OCI-LY1 (cell line): ENCODE measurements at regions not wholly inside any gene's neighbourhood (a gene's known extent, or its start where the extent isn't known, plus 50 kb on each side); places are given as distances from the start of the nearest gene placed in this dataset.

Source experiments
- H2AFZ ChIP-seq: fragments of 200-600 bp; sonication (generic), shearing (Covaris generic); 2 replicates; pipeline ENCODE4 v1.6.0; 2014; ENCODE audit warnings: antibody characterized with exemption, mild to moderate bottlenecking, low read length
- H3F3A ChIP-seq: fragments of 200-600 bp; sonication (generic), shearing (Covaris generic); 2 replicates; pipeline ENCODE4 v1.6.0; 2014; ENCODE audit warnings: mild to moderate bottlenecking, antibody characterized with exemption, low read length, moderate library complexity; ENCODE audit not compliant: insufficient read depth
- H3K27ac ChIP-seq: fragments of 200-600 bp; sonication (generic); 2 replicates; pipeline ENCODE4 v1.5.1; 2014; ENCODE audit warnings: low read length, mixed run types, mild to moderate bottlenecking, low read depth; ENCODE audit not compliant: poor library complexity, severe bottlenecking
- H3K27me3 ChIP-seq: fragments of 200-600 bp; sonication (generic); 2 replicates; pipeline ENCODE4 v1.6.0; 2014; ENCODE audit warnings: antibody characterized with exemption, mild to moderate bottlenecking, low read length, moderate library complexity; ENCODE audit not compliant: insufficient read depth
- H3K36me3 ChIP-seq: fragments of 200-600 bp; sonication (generic); 2 replicates; pipeline ENCODE4 v1.6.1; 2014; ENCODE audit warnings: mild to moderate bottlenecking, antibody characterized with exemption, low read length, moderate library complexity, mixed read lengths; ENCODE audit not compliant: insufficient read depth
- H3K4me1 ChIP-seq: fragments of 200-600 bp; sonication (generic); 2 replicates; pipeline ENCODE4 v1.5.1; 2014; ENCODE audit warnings: mild to moderate bottlenecking, low read length, moderate library complexity; ENCODE audit not compliant: insufficient read depth, severe bottlenecking
- H3K4me2 ChIP-seq: fragments of 200-600 bp; sonication (generic), shearing (Covaris generic); 2 replicates; pipeline ENCODE4 v1.6.1; 2014; ENCODE audit warnings: low read length
- H3K4me3 ChIP-seq: fragments of 200-600 bp; sonication (generic); 2 replicates; pipeline ENCODE4 v1.5.1; 2014; ENCODE audit warnings: low read length, low read depth, mild to moderate bottlenecking, mixed read lengths; ENCODE audit not compliant: poor library complexity, severe bottlenecking
- H3K79me2 ChIP-seq: fragments of 200-600 bp; shearing (Covaris generic); 2 replicates; pipeline ENCODE4 v1.6.1; 2016; ENCODE audit warnings: mixed run types, low read length, mixed read lengths; ENCODE audit not compliant: insufficient read depth
- H3K9ac ChIP-seq: fragments of 200-600 bp; sonication (generic), shearing (Covaris generic); 2 replicates; pipeline ENCODE4 v1.6.1; 2014; ENCODE audit warnings: mild to moderate bottlenecking, low read length, mixed read lengths
- H3K9me2 ChIP-seq: fragments of 200-600 bp; sonication (generic), shearing (Covaris generic); 2 replicates; pipeline ENCODE4 v1.6.1; 2014; ENCODE audit warnings: low read depth, mild to moderate bottlenecking, low read length, mixed read lengths
- H3K9me3 ChIP-seq: fragments of 200-600 bp; shearing (Covaris generic); 2 replicates; pipeline ENCODE4 v1.6.1; 2014; ENCODE audit warnings: low read length, mixed read lengths
- H4K20me1 ChIP-seq: fragments of 200-600 bp; sonication (generic), shearing (Covaris generic); 2 replicates; pipeline ENCODE4 v1.6.0; 2016; ENCODE audit warnings: mild to moderate bottlenecking, low read length; ENCODE audit not compliant: insufficient read depth
- CTCF ChIP-seq: fragments of 200-600 bp; sonication (generic), shearing (Covaris generic); IDR thresholded peaks from 2 replicates; pipeline ENCODE4 v1.5.1; 2017; ENCODE audit warnings: mild to moderate bottlenecking, antibody characterized with exemption, low read length, moderate library complexity, mixed read lengths
- EZH2 ChIP-seq: fragments of 200-600 bp; sonication (generic), shearing (Covaris generic); IDR thresholded peaks from 2 replicates; pipeline ENCODE4 v1.8.0; 2017; ENCODE audit warnings: borderline replicate concordance, mixed run types, mild to moderate bottlenecking, antibody characterized with exemption, low read length, moderate library complexity, mixed read lengths

- H3K36me3 ChIP-seq, result no peaks in the 10 kb centered on the region
- no peak for TF ChIP-seq CTCF
- no peak for TF ChIP-seq EZH2
These were observed 925.0 kb upstream of the CHORDC1 start for GRCh38 chr11:91147885-91148284.

GRCh38 chr11:91141655-91142054, 918.8 kb upstream of the CHORDC1 start:
- no peak for TF ChIP-seq CTCF
- TF ChIP-seq EZH2, result no peak
- Histone ChIP-seq H3K36me3 (no peaks in the 10 kb centered on the region), H3K9me3 (no peaks in the 10 kb centered on the region), H3K4me3 (no peak overlapping the region), H3K27ac (no peak overlapping the region), H4K20me1 (no peaks in the 10 kb centered on the region), H3K27me3 (no peaks in the 10 kb centered on the region), H3F3A (no peaks in the 10 kb centered on the region), H3K4me2 (no peak overlapping the region), H3K9ac (no peak overlapping the region), H3K79me2 (no peaks in the 10 kb centered on the region), H2AFZ (no peak overlapping the region), H3K4me1 (no peaks in the 10 kb centered on the region), H3K9me2 (no peaks in the 10 kb centered on the region)

More at GRCh38 chr11:91147885-91148284, 925.0 kb upstream of the CHORDC1 start:
- Histone ChIP-seq H3K79me2 (no peaks in the 10 kb centered on the region), H3K9me2 (no peaks in the 10 kb centered on the region), H3K4me2 (no peak overlapping the region), H4K20me1 (no peaks in the 10 kb centered on the region), H3K27me3 (no peaks in the 10 kb centered on the region), H3K4me3 (no peak overlapping the region), H3K9me3 (no peaks in the 10 kb centered on the region), H2AFZ (no peak overlapping the region), H3F3A (no peaks in the 10 kb centered on the region), H3K9ac (no peak overlapping the region), H3K4me1 (no peaks in the 10 kb centered on the region), H3K27ac (no peak overlapping the region)

- H2AFZ ChIP-seq, result no peak overlapping the region
- H3K4me3 ChIP-seq, result no peak overlapping the region
- H3F3A ChIP-seq, result no peaks in the 10 kb centered on the region
- no peaks in the 10 kb centered on the region for H3K9me3 ChIP-seq
- H3K4me1 ChIP-seq, result no peaks in the 10 kb centered on the region
- no peak overlapping the region for H3K4me2 ChIP-seq
- no peak overlapping the region for H3K9ac ChIP-seq
- H3K79me2 ChIP-seq, result no peaks in the 10 kb centered on the region
- no peaks in the 10 kb centered on the region for H4K20me1 ChIP-seq
- no peak for TF ChIP-seq EZH2
- TF ChIP-seq CTCF, result no peak
- H3K9me2 ChIP-seq, result no peaks in the 10 kb centered on the region
- H3K27ac ChIP-seq, result no peak overlapping the region
- no peaks in the 10 kb centered on the region for H3K27me3 ChIP-seq
- H3K36me3 ChIP-seq, result no peaks in the 10 kb centered on the region
These were observed 913.8 kb upstream of the CHORDC1 start for GRCh38 chr11:91136631-91137030.
